ENCODE measurements at regions not wholly inside any gene's neighbourhood (a gene's known extent, or its start where the extent isn't known, plus 50 kb on each side); places are given as distances from the start of the nearest gene placed in this dataset.
"Not testable (repeated sequence)": the region's sequence is repeated elsewhere in the genome, so short reads cannot be mapped to it uniquely, and the experiment has no call there.

GRCh38 chr2:111491181-111491580 lies 370.5 kb downstream of the BCL2L11 start:
- not testable (repeated sequence) for TF ChIP-seq CTCF, POLR2A (IDR thresholded peaks at IDR 0.05)

Data from esophagus squamous epithelium (tissue), 4 donors.